ENCODE measurements at regions not wholly inside any gene's neighbourhood (a gene's known extent, or its start where the extent isn't known, plus 50 kb on each side); places are given as distances from the start of the nearest gene placed in this dataset.

DNA sequence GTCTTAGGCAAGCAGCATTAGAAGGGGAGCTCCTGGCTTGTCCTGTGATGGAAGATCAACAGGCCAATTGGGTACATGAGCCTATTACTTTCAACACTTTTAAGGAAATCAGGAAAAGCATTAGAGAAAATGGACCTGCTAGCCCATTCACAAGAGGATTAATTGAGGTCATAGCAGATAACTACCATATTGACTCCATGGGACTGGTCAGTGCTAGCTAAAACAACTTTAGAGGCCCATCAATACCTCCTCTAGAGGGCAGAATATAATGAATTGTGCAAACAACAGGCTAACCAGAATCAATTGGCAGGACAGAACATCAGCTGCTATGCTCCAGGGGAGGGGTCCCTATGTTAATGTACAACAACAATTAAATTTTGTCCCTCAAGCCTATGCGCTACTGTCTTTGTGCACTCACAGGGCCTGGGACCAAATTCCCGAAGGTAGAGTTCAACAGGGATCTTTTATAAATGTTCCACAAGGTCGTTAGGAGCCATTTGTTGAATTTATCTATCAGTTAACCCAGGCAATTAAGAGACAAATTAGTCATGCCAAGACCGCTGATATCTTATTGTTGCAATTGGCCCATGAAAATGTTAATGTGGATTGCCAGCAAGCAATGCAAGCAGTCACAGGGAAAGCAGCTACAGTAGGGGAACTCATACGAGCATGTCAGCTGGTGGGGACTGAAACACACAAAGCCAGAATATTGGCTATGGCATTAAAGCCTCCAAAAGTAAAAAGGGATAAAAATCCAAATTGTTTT is 106.6 kb upstream of the BTN3A2 start:
- TF ChIP-seq ZFX (IDR thresholded peaks at IDR 0.05; ENCODE audit: borderline replicate concordance) (no peak), CTCF (IDR thresholded peaks at IDR 0.05) (peak; percentile 35; the same call in 1 of the 2 replicates)
- H3K27ac ChIP-seq: peak overlapping the region; percentile 85

GRCh38 chr6:26260110-26260637 is 104.8 kb upstream of the BTN3A2 start:
- H3K27ac ChIP-seq: no peak overlapping the region
- no peak for TF ChIP-seq CTCF (IDR thresholded peaks at IDR 0.05)
- TF ChIP-seq ZFX (IDR thresholded peaks at IDR 0.05; ENCODE audit: borderline replicate concordance): no peak

- H3K27ac ChIP-seq: no peak overlapping the region
- no peak for TF ChIP-seq CTCF (IDR thresholded peaks at IDR 0.05)
- no peak for TF ChIP-seq ZFX (IDR thresholded peaks at IDR 0.05; ENCODE audit: borderline replicate concordance)
These were observed 104.1 kb upstream of the BTN3A2 start for GRCh38 chr6:26260725-26261490.

- H3K27ac ChIP-seq: no peak overlapping the region
- TF ChIP-seq CTCF (IDR thresholded peaks at IDR 0.05) (no peak), ZFX (IDR thresholded peaks at IDR 0.05; ENCODE audit: borderline replicate concordance) (no peak)
These were observed 100.5 kb upstream of the BTN3A2 start for GRCh38 chr6:26264547-26264946.

- H3K27ac ChIP-seq: no peak overlapping the region
- TF ChIP-seq ZFX (IDR thresholded peaks at IDR 0.05; ENCODE audit: borderline replicate concordance) (no peak), CTCF (IDR thresholded peaks at IDR 0.05) (no peak)
These were observed 97.9 kb upstream of the BTN3A2 start for GRCh38 chr6:26267083-26267589.

GRCh38 chr6:26268659-26269402 is 96.2 kb upstream of the BTN3A2 start:
- no peak for TF ChIP-seq ZFX (IDR thresholded peaks at IDR 0.05; ENCODE audit: borderline replicate concordance)
- TF ChIP-seq CTCF (IDR thresholded peaks at IDR 0.05): no peak
- H3K27ac ChIP-seq: no peak overlapping the region

Measured in 22Rv1 (cell line).